Motor neuron (in vitro differentiated cells): ENCODE measurements at regions not wholly inside any gene's neighbourhood (a gene's known extent, or its start where the extent isn't known, plus 50 kb on each side); places are given as distances from the start of the nearest gene placed in this dataset.
"Not testable (repeated sequence)": the region's sequence is repeated elsewhere in the genome, so short reads cannot be mapped to it uniquely, and the experiment has no call there.

Source experiments
- ATAC-seq, 8 experiments: fragments of 200-7000 bp; cut with Tn5 transposase; replicated peaks in 6 of 8; 2 replicates each; pipeline ENCODE4 v1.8.0; 2021; ENCODE audit warnings: mild to moderate bottlenecking in 8 of 8, moderate library complexity in 8 of 8
- H3K27ac ChIP-seq, 2 donors: fragments of 250-450 bp; sonication (Bioruptor Pico); 2 replicates each; pipeline ENCODE4 v1.9.0; 2021; ENCODE audit warnings: antibody characterized with exemption in 2 of 2, mild to moderate bottlenecking in 2 of 2, moderate library complexity in 1 of 2
- H3K4me1 ChIP-seq, 2 donors: fragments of 250-450 bp; sonication (Bioruptor Pico); replicated peaks in 1 of 2; 2 replicates each; pipeline ENCODE4 v1.6.1; 2021; ENCODE audit warnings: antibody characterized with exemption in 2 of 2, mild to moderate bottlenecking in 2 of 2, moderate library complexity in 1 of 2
- H3K4me3 ChIP-seq, 5 donors: fragments of 250-450 bp; sonication (Bioruptor Pico); 2 replicates each; pipeline ENCODE4 v1.9.0; 2021; ENCODE audit warnings: antibody characterized with exemption in 5 of 5, mild to moderate bottlenecking in 5 of 5, moderate library complexity in 4 of 5
- WGBS, 10 experiments: fragments of 450-650 bp; shearing (Covaris generic); methylation state at CpG; one replicate each; pipeline ENCODE4 v1.0.0; 2022; 5-methylcytosine and 5-hydroxymethylcytosine counted together
- in situ Hi-C, 9 experiments: fragments of 400-800 bp; cut with MboI; loops; one replicate each; pipeline ENCODE4 v1.15.0; 2021; ENCODE audit warnings: low sequenced_read_pairs in 9 of 9, low pct_unique_long_range_greater_than_20kb in 2 of 9; ENCODE audit not compliant: unreplicated experiment in 9 of 9

- Histone ChIP-seq H3K4me1 (no peaks in the 10 kb centered on the region), H3K27ac (no peak overlapping the region), H3K4me3 (no peak overlapping the region)
- 83 to 100% (median 88%) methylated on average over 1 of the region's 1 CpG; no CpG with 5 or more reads in 5 of the 10 experiments for WGBS, 10 experiments
- in situ Hi-C loops: no loop called here
- no peak for ATAC-seq
These were observed 257.0 kb upstream of the USP15 start for GRCh38 chr12:62003226-62003625.

- no peak for ATAC-seq
- Histone ChIP-seq H3K27ac (no peak overlapping the region), H3K4me3 (no peak overlapping the region), H3K4me1 (no peaks in the 10 kb centered on the region)
- in situ Hi-C loops: no loop called here
- WGBS, 10 experiments: 30 to 100% (median 89%) methylated on average over 1 to 2 of the region's 2 CpGs; no CpG with 5 or more reads in 1 of the 10 experiments
These were observed 256.5 kb upstream of the USP15 start for GRCh38 chr12:62003701-62004100.

GRCh38 chr12:62005615-62006014 lies 254.6 kb upstream of the USP15 start:
- no peak overlapping the region for H3K4me3 ChIP-seq

GRCh38 chr12:62006076-62006732 lies 254.0 kb upstream of the USP15 start:
- H3K4me3 ChIP-seq: no peak overlapping the region
- 6 to 80% (median 36%) methylated on average over 1 to 5 of the region's 5 CpGs for WGBS, 10 experiments
- H3K4me1 ChIP-seq: no peaks in the 10 kb centered on the region
- in situ Hi-C loops: no loop called here
- peak in 3 of 8 experiments; percentile 39 to 48 (median 45) for ATAC-seq
- H3K27ac ChIP-seq: no peak overlapping the region

More at GRCh38 chr12:62005615-62006014, 254.6 kb upstream of the USP15 start:
- Histone ChIP-seq H3K4me1 (no peaks in the 10 kb centered on the region), H3K27ac (no peak overlapping the region)
- in situ Hi-C loops: no loop called here
- whole genome bisulfite sequencing, 10 experiments: 0 to 93% (median 46%) methylated on average over 1 to 2 of the region's 2 CpGs
- no peak for ATAC-seq

GRCh38 chr12:62008703-62009102 lies 251.5 kb upstream of the USP15 start:
- 3 to 89% (median 76%) methylated on average over 1 to 2 of the region's 2 CpGs; no CpG with 5 or more reads in 1 of the 10 experiments for WGBS, 10 experiments
- Histone ChIP-seq H3K4me1 (no peaks in the 10 kb centered on the region), H3K27ac (no peak overlapping the region), H3K4me3 (no peak overlapping the region)
- in situ Hi-C loops: no loop called here
- no peak for ATAC-seq

GRCh38 chr12:62009445-62009844 lies 250.8 kb upstream of the USP15 start:
- 71 to 100% (median 88%) methylated on average over 1 to 5 of the region's 5 CpGs for WGBS, 10 experiments

GRCh38 chr12:62010331-62010906 lies 249.8 kb upstream of the USP15 start:
- not testable (repeated sequence) for H3K27ac ChIP-seq

More at GRCh38 chr12:62009445-62009844, 250.8 kb upstream of the USP15 start:
- no peak for ATAC-seq
- in situ Hi-C loops: no loop called here
- H3K4me3 ChIP-seq: no peak overlapping the region
- H3K4me1 ChIP-seq: no peaks in the 10 kb centered on the region
- no peak overlapping the region for H3K27ac ChIP-seq

GRCh38 chr12:62010973-62011372 lies 249.2 kb upstream of the USP15 start:
- in situ Hi-C loops, ATAC-seq, H3K4me1 ChIP-seq, H3K27ac ChIP-seq, H3K4me3 ChIP-seq: not testable (repeated sequence)
- 40% methylated on average over 1 of the region's 22 CpGs; no CpG with 5 or more reads in 9 of the 10 experiments for WGBS, 10 experiments

More at GRCh38 chr12:62010331-62010906, 249.8 kb upstream of the USP15 start:
- H3K4me1 ChIP-seq, ATAC-seq, in situ Hi-C loops, H3K4me3 ChIP-seq: not testable (repeated sequence)
- WGBS, 10 experiments: 80% methylated on average over 1 of the region's 32 CpGs; no CpG with 5 or more reads in 9 of the 10 experiments

- Histone ChIP-seq H3K4me1 (no peaks in the 10 kb centered on the region), H3K4me3 (no peak overlapping the region), H3K27ac (no peak overlapping the region)
- 20 to 96% (median 86%) methylated on average over 1 to 8 of the region's 8 CpGs; no CpG with 5 or more reads in 2 of the 10 experiments for WGBS, 10 experiments
- in situ Hi-C loops: no loop called here
- no peak for ATAC-seq
These were observed 245.9 kb upstream of the USP15 start for GRCh38 chr12:62014330-62014729.

- in situ Hi-C loops: no loop called here
- no peak overlapping the region for H3K27ac ChIP-seq
- 33 to 100% (median 88%) methylated on average over 1 to 3 of the region's 3 CpGs; no CpG with 5 or more reads in 1 of the 10 experiments for WGBS, 10 experiments
- no peak overlapping the region for H3K4me3 ChIP-seq
- ATAC-seq: no peak
- no peaks in the 10 kb centered on the region for H3K4me1 ChIP-seq
These were observed 244.2 kb upstream of the USP15 start for GRCh38 chr12:62016021-62016420.

- Histone ChIP-seq H3K4me1 (no peaks in the 10 kb centered on the region), H3K27ac (no peak overlapping the region), H3K4me3 (no peak overlapping the region)
- WGBS, 10 experiments: 49 to 80% methylated on average over 2 to 3 of the region's 6 CpGs; no CpG with 5 or more reads in 8 of the 10 experiments
- in situ Hi-C loops: no loop called here
- ATAC-seq: no peak
These were observed 238.4 kb upstream of the USP15 start for GRCh38 chr12:62021808-62022207.

- no peak for ATAC-seq
- Histone ChIP-seq H3K4me1 (peaks cover 3 to 5% of the 10 kb centered on the region in 2 donors), H3K4me3 (no peak overlapping the region), H3K27ac (no peak overlapping the region)
- 17 to 54% (median 37%) methylated on average over 1 of the region's 1 CpG; no CpG with 5 or more reads in 4 of the 10 experiments for WGBS, 10 experiments
- in situ Hi-C loops: no loop called here
These were observed 231.7 kb upstream of the USP15 start for GRCh38 chr12:62028536-62028935.

GRCh38 chr12:62032870-62033269 lies 227.3 kb upstream of the USP15 start:
- WGBS, 10 experiments: 0 to 90% (median 67%) methylated on average over 1 to 2 of the region's 2 CpGs; no CpG with 5 or more reads in 1 of the 10 experiments
- H3K27ac ChIP-seq: no peak overlapping the region
- ATAC-seq: peak in 4 of 8 experiments; percentile 42 to 62 (median 54)

More at GRCh38 chr12:62032870-62033269, 227.3 kb upstream of the USP15 start:
- Histone ChIP-seq H3K4me1 (peaks cover 3 to 5% of the 10 kb centered on the region in 2 donors), H3K4me3 (no peak overlapping the region)
- in situ Hi-C loops: no loop called here
